ENCODE measurements at regions not wholly inside any gene's neighbourhood (a gene's known extent, or its start where the extent isn't known, plus 50 kb on each side); places are given as distances from the start of the nearest gene placed in this dataset.

- TF ChIP-seq POLR2AphosphoS5 (IDR thresholded peaks at IDR 0.05; ENCODE audit: low read depth, low read length) (no peak), POLR2A (IDR thresholded peaks at IDR 0.05; ENCODE audit: low read depth, low read length) (no peak)
Observed at GRCh38 chr5:130871346-130872086, 293.5 kb downstream of the HINT1 start.
